ENCODE measurements at regions not wholly inside any gene's neighbourhood (a gene's known extent, or its start where the extent isn't known, plus 50 kb on each side); places are given as distances from the start of the nearest gene placed in this dataset.
"Not testable (repeated sequence)": the region's sequence is repeated elsewhere in the genome, so short reads cannot be mapped to it uniquely, and the experiment has no call there.

DNA sequence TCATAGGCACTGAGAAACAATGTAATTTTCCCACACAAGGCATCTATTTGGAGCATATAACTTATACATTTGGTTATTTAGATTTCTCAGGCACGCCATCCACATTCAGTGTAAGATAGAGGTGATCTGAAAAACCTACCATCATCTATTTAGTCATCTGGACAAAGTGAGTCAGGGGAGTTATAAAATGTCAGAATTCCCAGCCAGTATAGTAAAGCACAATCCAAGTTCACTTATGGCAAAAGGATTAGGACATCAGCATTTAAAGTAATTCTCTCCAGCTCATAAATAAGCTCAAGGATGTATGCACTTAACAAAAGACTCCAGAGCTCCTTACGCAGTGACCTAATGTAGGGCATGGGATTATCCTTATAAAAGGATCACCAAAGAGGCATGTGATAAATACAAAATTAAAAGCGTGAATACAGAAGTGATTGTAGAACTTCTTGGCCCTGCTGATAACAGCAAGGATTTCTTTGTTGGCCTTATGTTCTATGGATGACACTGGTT, 65.3 kb upstream of the DCLK2 start:
- H3K27ac Mint-ChIP-seq (ENCODE audit: unreplicated experiment) = no peak overlapping the region
- no peaks in the 10 kb centered on the region for H3K9me3 Mint-ChIP-seq (ENCODE audit: unreplicated experiment)
- H3K27me3 Mint-ChIP-seq (ENCODE audit: unreplicated experiment) = no peaks in the 10 kb centered on the region
- TF ChIP-seq, protein P1, sequence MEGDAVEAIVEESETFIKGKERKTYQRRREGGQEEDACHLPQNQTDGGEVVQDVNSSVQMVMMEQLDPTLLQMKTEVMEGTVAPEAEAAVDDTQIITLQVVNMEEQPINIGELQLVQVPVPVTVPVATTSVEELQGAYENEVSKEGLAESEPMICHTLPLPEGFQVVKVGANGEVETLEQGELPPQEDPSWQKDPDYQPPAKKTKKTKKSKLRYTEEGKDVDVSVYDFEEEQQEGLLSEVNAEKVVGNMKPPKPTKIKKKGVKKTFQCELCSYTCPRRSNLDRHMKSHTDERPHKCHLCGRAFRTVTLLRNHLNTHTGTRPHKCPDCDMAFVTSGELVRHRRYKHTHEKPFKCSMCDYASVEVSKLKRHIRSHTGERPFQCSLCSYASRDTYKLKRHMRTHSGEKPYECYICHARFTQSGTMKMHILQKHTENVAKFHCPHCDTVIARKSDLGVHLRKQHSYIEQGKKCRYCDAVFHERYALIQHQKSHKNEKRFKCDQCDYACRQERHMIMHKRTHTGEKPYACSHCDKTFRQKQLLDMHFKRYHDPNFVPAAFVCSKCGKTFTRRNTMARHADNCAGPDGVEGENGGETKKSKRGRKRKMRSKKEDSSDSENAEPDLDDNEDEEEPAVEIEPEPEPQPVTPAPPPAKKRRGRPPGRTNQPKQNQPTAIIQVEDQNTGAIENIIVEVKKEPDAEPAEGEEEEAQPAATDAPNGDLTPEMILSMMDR (IDR thresholded peaks at IDR 0.05) = no peak
- H3K36me3 Mint-ChIP-seq (ENCODE audit: unreplicated experiment) = no peaks in the 10 kb centered on the region
- no peak overlapping the region for H3K4me3 Mint-ChIP-seq (ENCODE audit: unreplicated experiment)
- peaks cover 9% of the 10 kb centered on the region for H3K4me1 Mint-ChIP-seq (ENCODE audit: unreplicated experiment)
- DNase-seq (ENCODE audit: extremely low spot score, unreplicated experiment) = no peak

DNA sequence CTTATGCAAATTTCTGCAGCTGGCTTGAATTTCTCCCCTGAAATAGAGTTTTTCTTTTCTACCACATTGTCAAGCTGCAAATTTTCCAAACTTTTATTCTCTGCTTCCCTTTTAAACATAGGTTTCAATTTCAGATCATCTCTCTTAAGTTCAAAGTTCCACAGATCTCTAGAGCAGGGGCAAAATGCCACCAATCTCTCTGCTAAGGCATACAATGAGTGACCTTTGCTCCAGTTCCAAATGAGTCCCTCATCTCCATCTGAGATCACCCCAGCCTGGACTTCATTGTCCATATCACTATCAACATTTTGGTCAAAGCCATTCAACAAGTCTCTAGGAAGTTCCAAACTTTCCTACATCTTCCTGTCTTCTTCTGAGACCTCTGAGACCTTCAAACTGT, 62.3 kb upstream of the DCLK2 start:
- not testable (repeated sequence) for H3K27ac Mint-ChIP-seq (ENCODE audit: unreplicated experiment); H3K27me3 Mint-ChIP-seq (ENCODE audit: unreplicated experiment); H3K36me3 Mint-ChIP-seq (ENCODE audit: unreplicated experiment); H3K4me3 Mint-ChIP-seq (ENCODE audit: unreplicated experiment); H3K4me1 Mint-ChIP-seq (ENCODE audit: unreplicated experiment); DNase-seq (ENCODE audit: extremely low spot score, unreplicated experiment); H3K9me3 Mint-ChIP-seq (ENCODE audit: unreplicated experiment)

- not testable (repeated sequence) for H3K36me3 Mint-ChIP-seq (ENCODE audit: unreplicated experiment); H3K27me3 Mint-ChIP-seq (ENCODE audit: unreplicated experiment); H3K9me3 Mint-ChIP-seq (ENCODE audit: unreplicated experiment); DNase-seq (ENCODE audit: extremely low spot score, unreplicated experiment); H3K4me3 Mint-ChIP-seq (ENCODE audit: unreplicated experiment); H3K27ac Mint-ChIP-seq (ENCODE audit: unreplicated experiment); H3K4me1 Mint-ChIP-seq (ENCODE audit: unreplicated experiment)
These were observed 61.6 kb upstream of the DCLK2 start for GRCh38 chr4:150016621-150017020.

DNA sequence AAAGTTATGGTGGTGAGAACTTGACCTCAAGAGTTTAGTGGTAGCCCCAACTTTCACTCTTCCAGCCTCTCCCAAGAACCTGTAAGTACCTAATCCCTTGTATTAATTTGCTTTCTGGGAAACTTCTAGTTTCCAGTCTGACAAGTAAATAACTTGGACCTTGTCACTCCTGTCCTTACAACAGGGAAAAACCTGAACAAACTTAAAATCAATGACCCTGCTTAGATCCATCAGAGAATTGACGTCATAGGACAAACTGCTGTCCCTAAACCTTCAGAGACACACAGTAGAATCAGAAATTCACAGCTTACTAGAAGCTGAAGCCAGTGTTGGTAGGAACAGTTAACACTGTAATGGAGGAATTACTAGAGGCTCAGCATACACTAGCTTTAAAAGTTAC, 60.0 kb upstream of the DCLK2 start:
- no peaks in the 10 kb centered on the region for H3K27me3 Mint-ChIP-seq (ENCODE audit: unreplicated experiment)
- TF ChIP-seq, protein P1 (IDR thresholded peaks at IDR 0.05) = no peak
- no peak overlapping the region for H3K27ac Mint-ChIP-seq (ENCODE audit: unreplicated experiment)
- H3K4me1 Mint-ChIP-seq (ENCODE audit: unreplicated experiment) = peaks cover 9% of the 10 kb centered on the region
- H3K4me3 Mint-ChIP-seq (ENCODE audit: unreplicated experiment) = no peak overlapping the region
- DNase-seq (ENCODE audit: extremely low spot score, unreplicated experiment) = no peak
- peaks cover 3% of the 10 kb centered on the region for H3K36me3 Mint-ChIP-seq (ENCODE audit: unreplicated experiment)
- peaks cover 8% of the 10 kb centered on the region for H3K9me3 Mint-ChIP-seq (ENCODE audit: unreplicated experiment)

DNA sequence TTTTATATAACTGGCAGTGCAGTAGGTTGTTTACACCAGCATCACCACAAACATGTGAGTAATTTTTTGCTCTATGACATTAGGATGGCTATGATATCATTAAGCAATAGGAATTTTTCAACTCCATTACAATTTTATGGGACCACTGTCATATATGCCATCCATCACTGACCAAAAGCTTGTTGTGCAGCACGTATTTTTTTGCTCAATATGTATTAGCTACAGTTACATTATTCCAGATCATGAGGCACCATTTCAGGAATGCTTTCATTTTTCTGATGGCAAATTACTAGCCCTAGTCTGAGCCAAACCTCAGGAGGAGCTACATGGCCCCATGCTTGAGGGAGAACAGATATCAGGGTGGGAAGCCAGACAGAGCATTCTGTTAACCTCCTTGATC, 56.8 kb upstream of the DCLK2 start:
- TF ChIP-seq, protein P1 (IDR thresholded peaks at IDR 0.05) = no peak
- no peak for DNase-seq (ENCODE audit: extremely low spot score, unreplicated experiment)
- Mint-ChIP-seq H3K9me3 (ENCODE audit: unreplicated experiment) (peaks cover 11% of the 10 kb centered on the region), H3K4me1 (ENCODE audit: unreplicated experiment) (peaks cover 11% of the 10 kb centered on the region), H3K36me3 (ENCODE audit: unreplicated experiment) (peaks cover 5% of the 10 kb centered on the region), H3K27me3 (ENCODE audit: unreplicated experiment) (no peaks in the 10 kb centered on the region), H3K4me3 (ENCODE audit: unreplicated experiment) (no peak overlapping the region), H3K27ac (ENCODE audit: unreplicated experiment) (no peak overlapping the region)

GRCh38 chr4:150023489-150023888, 54.8 kb upstream of the DCLK2 start:
- H3K27ac Mint-ChIP-seq (ENCODE audit: unreplicated experiment) = no peak overlapping the region
- H3K4me3 Mint-ChIP-seq (ENCODE audit: unreplicated experiment) = no peak overlapping the region
- H3K9me3 Mint-ChIP-seq (ENCODE audit: unreplicated experiment) = peaks cover 13% of the 10 kb centered on the region
- TF ChIP-seq, protein P1 (IDR thresholded peaks at IDR 0.05) = no peak
- no peaks in the 10 kb centered on the region for H3K27me3 Mint-ChIP-seq (ENCODE audit: unreplicated experiment)
- H3K4me1 Mint-ChIP-seq (ENCODE audit: unreplicated experiment) = peaks cover 12% of the 10 kb centered on the region
- DNase-seq (ENCODE audit: extremely low spot score, unreplicated experiment) = no peak
- H3K36me3 Mint-ChIP-seq (ENCODE audit: unreplicated experiment) = peaks cover 9% of the 10 kb centered on the region

GRCh38 chr4:150026987-150027386, 51.3 kb upstream of the DCLK2 start:
- not testable (repeated sequence) for H3K4me3 Mint-ChIP-seq (ENCODE audit: unreplicated experiment); H3K36me3 Mint-ChIP-seq (ENCODE audit: unreplicated experiment); H3K27me3 Mint-ChIP-seq (ENCODE audit: unreplicated experiment); H3K27ac Mint-ChIP-seq (ENCODE audit: unreplicated experiment); DNase-seq (ENCODE audit: extremely low spot score, unreplicated experiment); H3K9me3 Mint-ChIP-seq (ENCODE audit: unreplicated experiment)
- peaks cover 20% of the 10 kb centered on the region for H3K4me1 Mint-ChIP-seq (ENCODE audit: unreplicated experiment)
